HEK293 (cell line): ENCODE measurements at regions not wholly inside any gene's neighbourhood (a gene's known extent, or its start where the extent isn't known, plus 50 kb on each side); places are given as distances from the start of the nearest gene placed in this dataset.

Experiments
- OVOL3 ChIP-seq: fragments of 450-650 bp; formaldehyde crosslinking; IDR thresholded peaks from 2 replicates; pipeline ENCODE4 v1.5.1; 2016; ENCODE audit warnings: missing biosample characterization, missing genetic modification characterization
- PRDM10 ChIP-seq: fragments of 450-650 bp; formaldehyde crosslinking; IDR thresholded peaks from 2 replicates; pipeline ENCODE4 v1.5.1; 2016; ENCODE audit warnings: missing biosample characterization, missing genetic modification characterization
- PRDM2 ChIP-seq: fragments of 450-650 bp; formaldehyde crosslinking; IDR thresholded peaks from 2 replicates; pipeline ENCODE4 v1.5.1; 2016; ENCODE audit warnings: missing biosample characterization, missing genetic modification characterization, borderline replicate concordance
- ZEB2 ChIP-seq: fragments of 450-650 bp; formaldehyde crosslinking; IDR thresholded peaks from 2 replicates; pipeline ENCODE4 v1.5.1; 2016; ENCODE audit warnings: missing biosample characterization, missing genetic modification characterization
- ZFP69B ChIP-seq: fragments of 450-650 bp; formaldehyde crosslinking; IDR thresholded peaks from 2 replicates; pipeline ENCODE4 v1.5.1; 2016; ENCODE audit warnings: missing biosample characterization, missing genetic modification characterization
- ZNF138 ChIP-seq: fragments of 450-650 bp; formaldehyde crosslinking; IDR thresholded peaks from 2 replicates; pipeline ENCODE4 v1.5.1; 2016; ENCODE audit warnings: missing biosample characterization, missing genetic modification characterization, borderline replicate concordance
- ZNF140 ChIP-seq: fragments of 450-650 bp; formaldehyde crosslinking; IDR thresholded peaks from 2 replicates; pipeline ENCODE4 v1.5.1; 2016; ENCODE audit warnings: missing biosample characterization, missing genetic modification characterization
- ZNF391 ChIP-seq: fragments of 450-650 bp; formaldehyde crosslinking; IDR thresholded peaks from 2 replicates; pipeline ENCODE4 v1.5.1; 2016; ENCODE audit warnings: low read depth, missing biosample characterization, missing genetic modification characterization, borderline replicate concordance
- ZNF513 ChIP-seq: fragments of 450-650 bp; IDR thresholded peaks from 2 replicates; pipeline ENCODE4 v1.5.1; 2018; ENCODE audit warnings: missing biosample characterization, missing genetic modification characterization
- ZNF629 ChIP-seq: fragments of 450-650 bp; formaldehyde crosslinking; IDR thresholded peaks from 2 replicates; pipeline ENCODE4 v1.5.1; 2017; ENCODE audit warnings: missing biosample characterization, missing genetic modification characterization
- ZNF639 ChIP-seq: fragments of 450-650 bp; formaldehyde crosslinking; IDR thresholded peaks from 2 replicates; pipeline ENCODE4 v1.5.1; 2016; ENCODE audit warnings: missing biosample characterization, missing genetic modification characterization
- ZNF843 ChIP-seq: fragments of 450-650 bp; formaldehyde crosslinking; IDR thresholded peaks from 2 replicates; pipeline ENCODE4 v1.5.1; 2016; ENCODE audit warnings: missing biosample characterization, missing genetic modification characterization
- TF ChIP-seq, protein P1 (sequence below): sonication (generic); formaldehyde crosslinking; IDR thresholded peaks from 2 replicates; pipeline ENCODE4 v1.8.1; 2022; ENCODE audit warnings: mild to moderate bottlenecking, moderate library complexity, missing genetic modification reagents
- TF ChIP-seq, protein P2 (sequence below): fragments of 450-650 bp; formaldehyde crosslinking; IDR thresholded peaks from 2 replicates; pipeline ENCODE4 v1.5.1; 2016; ENCODE audit warnings: missing biosample characterization, missing genetic modification characterization
- TF ChIP-seq, protein P3 (sequence below): fragments of 450-650 bp; formaldehyde crosslinking; IDR thresholded peaks from 2 replicates; pipeline ENCODE4 v1.5.1; 2016; ENCODE audit warnings: missing biosample characterization, missing genetic modification characterization
- TF ChIP-seq, protein P4 (sequence below): fragments of 450-650 bp; formaldehyde crosslinking; IDR thresholded peaks from 2 replicates; pipeline ENCODE4 v1.5.1; 2016; ENCODE audit warnings: missing biosample characterization, missing genetic modification characterization

DNA sequence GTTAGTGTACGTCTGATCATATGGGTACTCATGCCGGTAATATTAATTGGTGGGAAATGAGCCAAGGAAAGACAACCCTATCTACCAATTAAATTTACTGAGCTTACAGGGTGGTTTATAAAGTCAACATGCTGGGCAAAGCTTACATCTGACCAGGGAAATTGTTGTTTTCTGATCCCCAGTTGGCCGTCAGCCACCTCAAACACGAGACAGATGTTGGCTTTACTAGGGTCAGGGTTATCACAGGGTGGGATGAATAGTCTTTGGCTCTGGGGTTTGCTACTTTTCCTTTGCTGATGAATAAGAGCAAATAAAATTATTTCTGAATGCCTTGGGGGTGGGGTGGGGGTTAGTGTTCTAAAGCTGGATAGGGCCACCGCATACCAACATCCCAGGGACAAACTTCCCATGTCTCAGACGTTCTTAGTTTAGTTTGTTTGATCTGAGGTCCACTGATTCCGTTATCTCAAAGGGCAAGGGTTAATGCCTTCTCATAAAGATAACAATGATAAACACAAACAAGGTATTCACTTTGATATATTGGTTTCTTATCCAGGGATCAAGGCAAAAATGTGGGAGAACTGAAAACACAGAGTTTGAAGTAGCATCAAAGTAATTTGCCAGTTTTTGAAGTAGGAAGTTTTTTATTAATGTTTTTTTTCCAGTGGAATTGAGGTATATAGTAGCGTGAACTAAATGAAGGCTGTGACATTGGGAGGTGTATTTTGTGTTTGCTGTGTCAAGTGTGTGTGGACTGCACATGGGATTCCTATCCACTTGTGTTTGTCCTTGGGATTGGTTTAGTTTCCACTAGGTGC, 109.1 kb upstream of the RPS23 start (continued):
- TF ChIP-seq PRDM10 (tag by site-specific recombination) (peak; percentile 11; the same call in 1 of the 2 replicates), PRDM2 (tag by site-specific recombination) (no peak), ZEB2 (tag by site-specific recombination) (peak; percentile 42; the same call in 1 of the 2 replicates), ZNF513 (tag by site-specific recombination) (peak; percentile 16; the same call in 1 of the 2 replicates), ZNF138 (no peak), ZNF629 (tag by site-specific recombination) (peak; percentile 75), ZNF843 (peak; percentile 97), OVOL3 (tag by site-specific recombination) (peak; percentile 74), ZNF639 (no peak), ZNF140 (tag by site-specific recombination) (no peak), ZNF391 (tag by site-specific recombination) (no peak), ZFP69B (peak; percentile 37; the same call in 1 of the 2 replicates)
- TF ChIP-seq, protein P1, sequence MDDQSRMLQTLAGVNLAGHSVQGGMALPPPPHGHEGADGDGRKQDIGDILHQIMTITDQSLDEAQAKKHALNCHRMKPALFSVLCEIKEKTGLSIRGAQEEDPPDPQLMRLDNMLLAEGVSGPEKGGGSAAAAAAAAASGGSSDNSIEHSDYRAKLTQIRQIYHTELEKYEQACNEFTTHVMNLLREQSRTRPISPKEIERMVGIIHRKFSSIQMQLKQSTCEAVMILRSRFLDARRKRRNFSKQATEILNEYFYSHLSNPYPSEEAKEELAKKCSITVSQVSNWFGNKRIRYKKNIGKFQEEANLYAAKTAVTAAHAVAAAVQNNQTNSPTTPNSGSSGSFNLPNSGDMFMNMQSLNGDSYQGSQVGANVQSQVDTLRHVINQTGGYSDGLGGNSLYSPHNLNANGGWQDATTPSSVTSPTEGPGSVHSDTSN, result no peak
- TF ChIP-seq, protein P2, sequence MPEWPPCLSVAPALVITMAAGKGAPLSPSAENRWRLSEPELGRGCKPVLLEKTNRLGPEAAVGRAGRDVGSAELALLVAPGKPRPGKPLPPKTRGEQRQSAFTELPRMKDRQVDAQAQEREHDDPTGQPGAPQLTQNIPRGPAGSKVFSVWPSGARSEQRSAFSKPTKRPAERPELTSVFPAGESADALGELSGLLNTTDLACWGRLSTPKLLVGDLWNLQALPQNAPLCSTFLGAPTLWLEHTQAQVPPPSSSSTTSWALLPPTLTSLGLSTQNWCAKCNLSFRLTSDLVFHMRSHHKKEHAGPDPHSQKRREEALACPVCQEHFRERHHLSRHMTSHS (tag by site-specific recombination), result peak; percentile 77
- TF ChIP-seq, protein P3, sequence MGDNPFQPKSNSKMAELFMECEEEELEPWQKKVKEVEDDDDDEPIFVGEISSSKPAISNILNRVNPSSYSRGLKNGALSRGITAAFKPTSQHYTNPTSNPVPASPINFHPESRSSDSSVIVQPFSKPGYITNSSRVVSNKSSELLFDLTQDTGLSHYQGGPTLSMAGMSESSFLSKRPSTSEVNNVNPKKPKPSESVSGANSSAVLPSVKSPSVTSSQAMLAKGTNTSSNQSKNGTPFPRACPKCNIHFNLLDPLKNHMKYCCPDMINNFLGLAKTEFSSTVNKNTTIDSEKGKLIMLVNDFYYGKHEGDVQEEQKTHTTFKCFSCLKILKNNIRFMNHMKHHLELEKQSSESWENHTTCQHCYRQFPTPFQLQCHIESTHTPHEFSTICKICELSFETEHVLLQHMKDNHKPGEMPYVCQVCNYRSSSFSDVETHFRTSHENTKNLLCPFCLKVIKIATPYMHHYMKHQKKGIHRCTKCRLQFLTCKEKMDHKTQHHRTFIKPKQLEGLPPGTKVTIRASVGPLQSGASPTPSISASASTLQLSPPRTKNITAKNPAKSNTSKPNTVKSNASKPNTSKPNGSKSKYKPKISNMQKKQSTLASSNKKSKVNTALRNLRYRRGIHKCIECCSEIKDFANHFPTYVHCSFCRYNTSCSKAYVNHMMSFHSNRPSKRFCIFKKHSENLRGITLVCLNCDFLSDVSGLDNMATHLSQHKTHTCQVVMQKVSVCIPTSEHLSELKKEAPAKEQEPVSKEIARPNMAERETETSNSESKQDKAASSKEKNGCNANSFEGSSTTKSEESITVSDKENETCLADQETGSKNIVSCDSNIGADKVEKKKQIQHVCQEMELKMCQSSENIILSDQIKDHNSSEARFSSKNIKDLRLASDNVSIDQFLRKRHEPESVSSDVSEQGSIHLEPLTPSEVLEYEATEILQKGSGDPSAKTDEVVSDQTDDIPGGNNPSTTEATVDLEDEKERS, result no peak
- TF ChIP-seq, protein P4, sequence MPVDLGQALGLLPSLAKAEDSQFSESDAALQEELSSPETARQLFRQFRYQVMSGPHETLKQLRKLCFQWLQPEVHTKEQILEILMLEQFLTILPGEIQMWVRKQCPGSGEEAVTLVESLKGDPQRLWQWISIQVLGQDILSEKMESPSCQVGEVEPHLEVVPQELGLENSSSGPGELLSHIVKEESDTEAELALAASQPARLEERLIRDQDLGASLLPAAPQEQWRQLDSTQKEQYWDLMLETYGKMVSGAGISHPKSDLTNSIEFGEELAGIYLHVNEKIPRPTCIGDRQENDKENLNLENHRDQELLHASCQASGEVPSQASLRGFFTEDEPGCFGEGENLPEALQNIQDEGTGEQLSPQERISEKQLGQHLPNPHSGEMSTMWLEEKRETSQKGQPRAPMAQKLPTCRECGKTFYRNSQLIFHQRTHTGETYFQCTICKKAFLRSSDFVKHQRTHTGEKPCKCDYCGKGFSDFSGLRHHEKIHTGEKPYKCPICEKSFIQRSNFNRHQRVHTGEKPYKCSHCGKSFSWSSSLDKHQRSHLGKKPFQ (tag by site-specific recombination), result peak; percentile 76
